ENCODE measurements at regions not wholly inside any gene's neighbourhood (a gene's known extent, or its start where the extent isn't known, plus 50 kb on each side); places are given as distances from the start of the nearest gene placed in this dataset.
A peak's percentile ranks its signal among the peaks of the same experiment; 100 is the strongest.

GRCh38 chr1:30253807-30254440 is 469.5 kb downstream of the MATN1 start:
- no peak for DNase-seq (ENCODE audit: low read depth in 2 of 2)

GRCh38 chr1:30253361-30253760 is 470.0 kb downstream of the MATN1 start:
- DNase-seq (ENCODE audit: low read depth in 2 of 2), result no peak

- DNase-seq (ENCODE audit: low read depth in 2 of 2), result no peak
Measured at GRCh38 chr1:30250984-30251850, 472.2 kb downstream of the MATN1 start.

- DNase-seq (ENCODE audit: low read depth in 2 of 2), result no peak
Measured at GRCh38 chr1:30250338-30250983, 472.9 kb downstream of the MATN1 start.

- DNase-seq (ENCODE audit: low read depth in 2 of 2), result no peak
Measured at GRCh38 chr1:30249446-30250337, 473.7 kb downstream of the MATN1 start.

- no peak for DNase-seq (ENCODE audit: low read depth in 2 of 2)
Measured at GRCh38 chr1:30248774-30249173, 474.6 kb downstream of the MATN1 start.

GRCh38 chr1:30248373-30248772 is 475.0 kb downstream of the MATN1 start:
- DNase-seq (ENCODE audit: low read depth in 2 of 2), result no peak

- no peak for DNase-seq (ENCODE audit: low read depth in 2 of 2)
Measured at GRCh38 chr1:30244801-30245200, 478.6 kb downstream of the MATN1 start.

GRCh38 chr1:30242722-30243457 is 480.5 kb downstream of the MATN1 start:
- no peak for DNase-seq (ENCODE audit: low read depth in 2 of 2)

GRCh38 chr1:30242168-30242567 is 481.2 kb downstream of the MATN1 start:
- DNase-seq (ENCODE audit: low read depth in 2 of 2), result no peak

GRCh38 chr1:30241681-30242080 is 481.7 kb downstream of the MATN1 start:
- DNase-seq (ENCODE audit: low read depth in 2 of 2), result no peak

- DNase-seq (ENCODE audit: low read depth in 2 of 2), result no peak
Measured at GRCh38 chr1:30234091-30234490, 489.3 kb downstream of the MATN1 start.

- DNase-seq (ENCODE audit: low read depth in 2 of 2), result peak in 1 of 2 donors; percentile 1
Measured at GRCh38 chr1:30232288-30232899, 491.0 kb downstream of the MATN1 start.

- DNase-seq (ENCODE audit: low read depth in 2 of 2), result no peak
Measured at GRCh38 chr1:30229960-30230359, 493.4 kb downstream of the MATN1 start.

GRCh38 chr1:30229557-30229956 is 493.8 kb downstream of the MATN1 start:
- no peak for DNase-seq (ENCODE audit: low read depth in 2 of 2)

- DNase-seq (ENCODE audit: low read depth in 2 of 2), result no peak
Measured at GRCh38 chr1:30226648-30227047, 496.7 kb downstream of the MATN1 start.

GRCh38 chr1:30225357-30225756 is 498.0 kb downstream of the MATN1 start:
- no peak for DNase-seq (ENCODE audit: low read depth in 2 of 2)

GRCh38 chr1:30219675-30220074 is 503.7 kb downstream of the MATN1 start:
- no peak for DNase-seq (ENCODE audit: low read depth in 2 of 2)

GRCh38 chr1:30218438-30218837 is 504.9 kb downstream of the MATN1 start:
- no peak for DNase-seq (ENCODE audit: low read depth in 2 of 2)

- no peak for DNase-seq (ENCODE audit: low read depth in 2 of 2)
Measured at GRCh38 chr1:30216602-30217001, 506.8 kb downstream of the MATN1 start.

GRCh38 chr1:30213936-30214335 is 509.4 kb downstream of the MATN1 start:
- no peak for DNase-seq (ENCODE audit: low read depth in 2 of 2)
